Ishikawa (cell line): ENCODE measurements at regions not wholly inside any gene's neighbourhood (a gene's known extent, or its start where the extent isn't known, plus 50 kb on each side); places are given as distances from the start of the nearest gene placed in this dataset.

Experiments used
- CEBPB ChIP-seq: IDR thresholded peaks from 2 replicates; pipeline ENCODE4 v1.6.1; 2012
- CREB1 ChIP-seq: IDR thresholded peaks from 2 replicates; pipeline ENCODE4 v1.6.1; 2012; ENCODE audit warnings: low read depth
- EGR1 ChIP-seq: IDR thresholded peaks from 2 replicates; pipeline ENCODE4 v1.6.1; 2012
- EP300 ChIP-seq: IDR thresholded peaks from 2 replicates; pipeline ENCODE4 v1.6.1; 2012; ENCODE audit warnings: borderline replicate concordance
- FOXM1 ChIP-seq: IDR thresholded peaks from 2 replicates; pipeline ENCODE4 v1.6.1; 2012; ENCODE audit warnings: low read depth, borderline replicate concordance
- MAX ChIP-seq: IDR thresholded peaks from 2 replicates; pipeline ENCODE4 v1.6.1; 2012
- NFIC ChIP-seq: IDR thresholded peaks from 2 replicates; pipeline ENCODE4 v1.6.1; 2012
- RAD21 ChIP-seq: IDR thresholded peaks from 2 replicates; pipeline ENCODE4 v1.6.1; 2012; ENCODE audit warnings: low read depth
- TAF1 ChIP-seq: IDR thresholded peaks from 2 replicates; pipeline ENCODE4 v1.6.1; 2012; ENCODE audit warnings: low read depth, mild to moderate bottlenecking
- TCF12 ChIP-seq: IDR thresholded peaks from 2 replicates; pipeline ENCODE4 v1.6.1; 2012; ENCODE audit warnings: low read depth
- TEAD4 ChIP-seq: IDR thresholded peaks from 2 replicates; pipeline ENCODE4 v1.6.1; 2012
- YY1 ChIP-seq: IDR thresholded peaks from 2 replicates; pipeline ENCODE4 v1.6.1; 2012; ENCODE audit warnings: low read depth
- ZBTB7A ChIP-seq: IDR thresholded peaks from 2 replicates; pipeline ENCODE4 v1.6.1; 2012; ENCODE audit warnings: low read depth
- TF ChIP-seq, protein P1 (sequence below): IDR thresholded peaks from 2 replicates; pipeline ENCODE4 v1.6.1; 2012
- TF ChIP-seq, protein P2 (sequence below): IDR thresholded peaks from 2 replicates; pipeline ENCODE4 v1.6.1; 2012; ENCODE audit warnings: low read depth, mild to moderate bottlenecking

DNA sequence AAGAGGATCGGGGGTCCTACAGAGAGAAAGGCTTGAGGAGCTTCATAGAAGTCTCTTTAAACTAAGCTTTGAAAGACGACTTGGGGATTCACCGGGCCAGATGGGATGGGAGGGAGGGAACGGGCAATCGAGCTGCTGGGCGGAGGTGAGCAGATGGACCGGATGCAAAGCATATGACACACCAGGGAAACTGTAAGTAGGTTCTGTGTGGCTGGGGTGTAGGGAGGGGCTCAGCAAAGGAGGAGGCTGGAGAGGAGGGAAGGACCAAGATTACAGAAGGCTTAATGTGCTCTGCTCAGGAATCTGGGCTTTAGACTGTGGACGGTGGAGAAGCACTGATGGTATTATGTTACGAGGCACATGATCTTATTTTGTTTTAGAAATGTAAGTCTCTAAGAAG, 131.5 kb downstream of the MAIP1 start:
- TF ChIP-seq, protein P1, sequence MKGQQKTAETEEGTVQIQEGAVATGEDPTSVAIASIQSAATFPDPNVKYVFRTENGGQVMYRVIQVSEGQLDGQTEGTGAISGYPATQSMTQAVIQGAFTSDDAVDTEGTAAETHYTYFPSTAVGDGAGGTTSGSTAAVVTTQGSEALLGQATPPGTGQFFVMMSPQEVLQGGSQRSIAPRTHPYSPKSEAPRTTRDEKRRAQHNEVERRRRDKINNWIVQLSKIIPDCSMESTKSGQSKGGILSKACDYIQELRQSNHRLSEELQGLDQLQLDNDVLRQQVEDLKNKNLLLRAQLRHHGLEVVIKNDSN = no peak
- TF ChIP-seq TAF1 = no peak
- no peak for TF ChIP-seq EGR1
- no peak for TF ChIP-seq ZBTB7A
- no peak for TF ChIP-seq RAD21
- TF ChIP-seq FOXM1 = no peak
- TF ChIP-seq NFIC = no peak

- no peak for TF ChIP-seq ZBTB7A
- TF ChIP-seq RAD21 = no peak
- TF ChIP-seq, protein P2, sequence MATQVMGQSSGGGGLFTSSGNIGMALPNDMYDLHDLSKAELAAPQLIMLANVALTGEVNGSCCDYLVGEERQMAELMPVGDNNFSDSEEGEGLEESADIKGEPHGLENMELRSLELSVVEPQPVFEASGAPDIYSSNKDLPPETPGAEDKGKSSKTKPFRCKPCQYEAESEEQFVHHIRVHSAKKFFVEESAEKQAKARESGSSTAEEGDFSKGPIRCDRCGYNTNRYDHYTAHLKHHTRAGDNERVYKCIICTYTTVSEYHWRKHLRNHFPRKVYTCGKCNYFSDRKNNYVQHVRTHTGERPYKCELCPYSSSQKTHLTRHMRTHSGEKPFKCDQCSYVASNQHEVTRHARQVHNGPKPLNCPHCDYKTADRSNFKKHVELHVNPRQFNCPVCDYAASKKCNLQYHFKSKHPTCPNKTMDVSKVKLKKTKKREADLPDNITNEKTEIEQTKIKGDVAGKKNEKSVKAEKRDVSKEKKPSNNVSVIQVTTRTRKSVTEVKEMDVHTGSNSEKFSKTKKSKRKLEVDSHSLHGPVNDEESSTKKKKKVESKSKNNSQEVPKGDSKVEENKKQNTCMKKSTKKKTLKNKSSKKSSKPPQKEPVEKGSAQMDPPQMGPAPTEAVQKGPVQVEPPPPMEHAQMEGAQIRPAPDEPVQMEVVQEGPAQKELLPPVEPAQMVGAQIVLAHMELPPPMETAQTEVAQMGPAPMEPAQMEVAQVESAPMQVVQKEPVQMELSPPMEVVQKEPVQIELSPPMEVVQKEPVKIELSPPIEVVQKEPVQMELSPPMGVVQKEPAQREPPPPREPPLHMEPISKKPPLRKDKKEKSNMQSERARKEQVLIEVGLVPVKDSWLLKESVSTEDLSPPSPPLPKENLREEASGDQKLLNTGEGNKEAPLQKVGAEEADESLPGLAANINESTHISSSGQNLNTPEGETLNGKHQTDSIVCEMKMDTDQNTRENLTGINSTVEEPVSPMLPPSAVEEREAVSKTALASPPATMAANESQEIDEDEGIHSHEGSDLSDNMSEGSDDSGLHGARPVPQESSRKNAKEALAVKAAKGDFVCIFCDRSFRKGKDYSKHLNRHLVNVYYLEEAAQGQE = no peak
- TF ChIP-seq CEBPB = no peak
- TF ChIP-seq EP300 = no peak
- no peak for TF ChIP-seq NFIC
- TF ChIP-seq EGR1 = no peak
- TF ChIP-seq MAX = no peak
- TF ChIP-seq, protein P1 = no peak
- TF ChIP-seq YY1 = no peak
- TF ChIP-seq FOXM1 = no peak
- TF ChIP-seq CREB1 = no peak
- no peak for TF ChIP-seq TAF1
- TF ChIP-seq TCF12 = no peak
- TF ChIP-seq TEAD4 = no peak
These were observed 132.1 kb downstream of the MAIP1 start for GRCh38 chr2:200087451-200087850.

- TF ChIP-seq CREB1 (no peak), TAF1 (no peak), ZBTB7A (no peak), RAD21 (no peak), FOXM1 (no peak), TCF12 (no peak), YY1 (no peak)
These were observed 133.8 kb downstream of the MAIP1 start for GRCh38 chr2:200089040-200089755.

GRCh38 chr2:200089756-200090109, 134.4 kb downstream of the MAIP1 start:
- TF ChIP-seq NFIC = no peak
- no peak for TF ChIP-seq EGR1
- no peak for TF ChIP-seq CEBPB
- no peak for TF ChIP-seq RAD21

DNA sequence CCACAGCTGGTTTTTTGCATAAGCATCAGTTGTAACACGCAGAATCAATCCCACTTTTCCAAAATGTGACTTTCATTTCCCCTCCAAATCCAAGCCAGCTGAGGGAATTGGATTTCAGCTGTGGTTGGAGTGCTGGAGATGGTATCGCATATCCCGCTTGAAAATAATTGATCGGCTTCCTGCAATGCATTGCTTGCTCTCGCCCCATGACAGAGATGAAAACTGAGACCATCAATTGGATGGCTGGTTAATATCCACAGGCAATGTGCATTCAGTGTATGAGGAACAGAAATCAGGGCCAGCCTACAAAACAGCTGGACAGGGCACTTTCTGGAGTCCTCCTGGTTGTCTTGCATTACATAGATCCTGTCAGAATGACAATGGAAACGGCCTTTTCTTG, 135.3 kb downstream of the MAIP1 start:
- TF ChIP-seq TAF1 (no peak), ZBTB7A (no peak), CEBPB (no peak), TCF12 (no peak), CREB1 (no peak), NFIC (no peak), EP300 (no peak), MAX (no peak), TEAD4 (no peak), RAD21 (no peak), YY1 (no peak), EGR1 (no peak)
- TF ChIP-seq, protein P1 = no peak
- TF ChIP-seq, protein P2 = no peak

GRCh38 chr2:200091126-200091525, 135.7 kb downstream of the MAIP1 start:
- TF ChIP-seq EP300 (no peak), YY1 (no peak), CREB1 (no peak), RAD21 (no peak), MAX (no peak), EGR1 (no peak), TAF1 (no peak), TCF12 (no peak), TEAD4 (no peak), FOXM1 (no peak), ZBTB7A (no peak), NFIC (no peak), CEBPB (no peak)
- TF ChIP-seq, protein P2 = no peak
- TF ChIP-seq, protein P1 = no peak
